HepG2 (cell line): ENCODE measurements at regions not wholly inside any gene's neighbourhood (a gene's known extent, or its start where the extent isn't known, plus 50 kb on each side); places are given as distances from the start of the nearest gene placed in this dataset.

Experiments
- ELF1 ChIP-seq: sonication (generic); formaldehyde crosslinking; IDR thresholded peaks from 2 replicates; pipeline ENCODE4 v1.4.0; 2020; ENCODE audit warnings: missing genetic modification reagents
- FOSL2 ChIP-seq: sonication (generic); formaldehyde crosslinking; IDR thresholded peaks from 2 replicates; pipeline ENCODE4 v1.4.0; 2020; ENCODE audit warnings: missing genetic modification reagents
- JDP2 ChIP-seq: sonication (generic); formaldehyde crosslinking; IDR thresholded peaks from 2 replicates; pipeline ENCODE4 v1.8.1; 2022; ENCODE audit warnings: missing genetic modification reagents, borderline replicate concordance
- LBX2 ChIP-seq: sonication (generic); formaldehyde crosslinking; IDR thresholded peaks from 2 replicates; pipeline ENCODE4 v1.5.0; 2020; ENCODE audit warnings: missing genetic modification reagents, mild to moderate bottlenecking, borderline replicate concordance
- MXI1 ChIP-seq: IDR thresholded peaks from 3 replicates; pipeline ENCODE4 v1.6.1; 2012; ENCODE audit warnings: low read depth, low read length, inconsistent platforms, borderline replicate concordance
- NFAT5 ChIP-seq: sonication (generic); formaldehyde crosslinking; IDR thresholded peaks from 2 replicates; pipeline ENCODE4 v1.4.0; 2020; ENCODE audit warnings: missing genetic modification reagents
- PRMT3 ChIP-seq: sonication (generic); formaldehyde crosslinking; IDR thresholded peaks from 2 replicates; pipeline ENCODE4 v1.8.1; 2022; ENCODE audit warnings: low read depth, mild to moderate bottlenecking, moderate library complexity, missing genetic modification reagents, borderline replicate concordance
- RERE ChIP-seq: IDR thresholded peaks from 2 replicates; pipeline ENCODE4 v1.6.1; 2016; ENCODE audit warnings: low read depth, missing genetic modification reagents, missing compliant biosample characterization
- SAFB2 ChIP-seq: sonication (generic); formaldehyde crosslinking; IDR thresholded peaks from 2 replicates; pipeline ENCODE4 v1.5.1; 2020; ENCODE audit warnings: missing genetic modification reagents, low read depth, mild to moderate bottlenecking, borderline replicate concordance
- SRY ChIP-seq: sonication (generic); formaldehyde crosslinking; IDR thresholded peaks from 2 replicates; pipeline ENCODE4 v1.8.0; 2022; ENCODE audit warnings: mild to moderate bottlenecking, missing genetic modification reagents
- SSRP1 ChIP-seq: IDR thresholded peaks from 2 replicates; pipeline ENCODE4 v1.6.1; 2016; ENCODE audit warnings: control low read depth
- ZFYVE20 ChIP-seq: sonication (generic); formaldehyde crosslinking; IDR thresholded peaks from 2 replicates; pipeline ENCODE4 v1.8.0; 2023; ENCODE audit warnings: low read depth, mild to moderate bottlenecking, moderate library complexity, missing genetic modification reagents, borderline replicate concordance
- ZNF251 ChIP-seq: sonication (generic); formaldehyde crosslinking; IDR thresholded peaks from 2 replicates; pipeline ENCODE4 v1.9.0; 2021; ENCODE audit warnings: mild to moderate bottlenecking, missing genetic modification reagents
- ZNF292 ChIP-seq: sonication (generic); formaldehyde crosslinking; IDR thresholded peaks from 2 replicates; pipeline ENCODE4 v1.8.1; 2022; ENCODE audit warnings: mild to moderate bottlenecking, low read depth, missing genetic modification reagents, borderline replicate concordance
- ZNF354B ChIP-seq: sonication (generic); formaldehyde crosslinking; IDR thresholded peaks from 2 replicates; pipeline ENCODE4 v1.8.0; 2022; ENCODE audit warnings: mild to moderate bottlenecking, missing genetic modification reagents
- ZNF580 ChIP-seq: IDR thresholded peaks from 2 replicates; pipeline ENCODE4 v1.6.1; 2016; ENCODE audit warnings: low read depth, borderline replicate concordance
- ZNF589 ChIP-seq: sonication (generic); formaldehyde crosslinking; conservative IDR thresholded peaks from 2 replicates; pipeline ENCODE4 v1.8.0; 2022; ENCODE audit warnings: mild to moderate bottlenecking, moderate library complexity, missing genetic modification reagents
- ZNF75D ChIP-seq: sonication (generic); formaldehyde crosslinking; IDR thresholded peaks from 2 replicates; pipeline ENCODE4 v1.8.1; 2023; ENCODE audit warnings: missing genetic modification reagents, mild to moderate bottlenecking, borderline replicate concordance

GRCh38 chr14:36070031-36070719, 106.3 kb downstream of the PTCSC3 start (continued):
- TF ChIP-seq ZNF251 (no peak), FOSL2 (CRISPR knock-in tag) (peak; percentile 57), ZNF354B (CRISPR knock-in tag) (no peak), MXI1 (no peak), ZFYVE20 (CRISPR knock-in tag) (no peak), JDP2 (CRISPR knock-in tag) (no peak), ZNF292 (CRISPR knock-in tag) (no peak), ZNF589 (CRISPR knock-in tag) (no peak), LBX2 (CRISPR knock-in tag) (no peak), SAFB2 (CRISPR knock-in tag) (no peak), ZNF75D (no peak), ELF1 (CRISPR knock-in tag) (no peak), RERE (CRISPR knock-in tag) (no peak), NFAT5 (CRISPR knock-in tag) (no peak), ZNF580 (CRISPR knock-in tag) (peak; percentile 78), PRMT3 (CRISPR knock-in tag) (no peak), SSRP1 (no peak), SRY (CRISPR knock-in tag) (no peak)
